ENCODE measurements at regions not wholly inside any gene's neighbourhood (a gene's known extent, or its start where the extent isn't known, plus 50 kb on each side); places are given as distances from the start of the nearest gene placed in this dataset.

- Histone ChIP-seq H3K36me3 (no peaks in the 10 kb centered on the region), H3K4me1 (no peaks in the 10 kb centered on the region), H3K27me3 (no peaks in the 10 kb centered on the region), H3K4me3 (no peak overlapping the region), H3K9me3 (no peaks in the 10 kb centered on the region), H3K27ac (no peak overlapping the region)
- DNase-seq: no peak
- TF ChIP-seq POLR2A (IDR thresholded peaks at IDR 0.05) (no peak), CTCF (IDR thresholded peaks at IDR 0.05) (no peak)
Observed at GRCh38 chr2:64781711-64782390, 128.1 kb upstream of the SERTAD2 start.

GRCh38 chr2:64784168-64785061, 130.7 kb upstream of the SERTAD2 start:
- Histone ChIP-seq H3K36me3 (no peaks in the 10 kb centered on the region), H3K4me3 (no peak overlapping the region), H3K27ac (no peak overlapping the region), H3K9me3 (no peaks in the 10 kb centered on the region), H3K27me3 (no peaks in the 10 kb centered on the region), H3K4me1 (no peaks in the 10 kb centered on the region)
- TF ChIP-seq CTCF (IDR thresholded peaks at IDR 0.05): no peak
- TF ChIP-seq POLR2A (IDR thresholded peaks at IDR 0.05): no peak
- DNase-seq: no peak

GRCh38 chr2:64785245-64785644, 131.5 kb upstream of the SERTAD2 start:
- H3K4me3 ChIP-seq: no peak overlapping the region
- H3K27ac ChIP-seq: no peak overlapping the region
- no peaks in the 10 kb centered on the region for H3K9me3 ChIP-seq
- no peaks in the 10 kb centered on the region for H3K36me3 ChIP-seq
- DNase-seq: no peak
- H3K4me1 ChIP-seq: no peaks in the 10 kb centered on the region
- H3K27me3 ChIP-seq: no peaks in the 10 kb centered on the region
- TF ChIP-seq POLR2A (IDR thresholded peaks at IDR 0.05) (no peak), CTCF (IDR thresholded peaks at IDR 0.05) (no peak)

GRCh38 chr2:64786343-64787018, 132.8 kb upstream of the SERTAD2 start:
- Histone ChIP-seq H3K4me1 (no peaks in the 10 kb centered on the region), H3K4me3 (no peak overlapping the region), H3K36me3 (no peaks in the 10 kb centered on the region), H3K9me3 (no peaks in the 10 kb centered on the region), H3K27me3 (no peaks in the 10 kb centered on the region), H3K27ac (no peak overlapping the region)
- DNase-seq: no peak
- TF ChIP-seq POLR2A (IDR thresholded peaks at IDR 0.05) (no peak), CTCF (IDR thresholded peaks at IDR 0.05) (no peak)

- Histone ChIP-seq H3K36me3 (no peaks in the 10 kb centered on the region), H3K4me1 (no peaks in the 10 kb centered on the region), H3K27me3 (no peaks in the 10 kb centered on the region), H3K4me3 (no peak overlapping the region), H3K9me3 (no peaks in the 10 kb centered on the region), H3K27ac (no peak overlapping the region)
- DNase-seq: no peak
- TF ChIP-seq POLR2A (IDR thresholded peaks at IDR 0.05) (no peak), CTCF (IDR thresholded peaks at IDR 0.05) (no peak)
Observed at GRCh38 chr2:64787019-64787365, 133.3 kb upstream of the SERTAD2 start.
